ENCODE measurements at regions not wholly inside any gene's neighbourhood (a gene's known extent, or its start where the extent isn't known, plus 50 kb on each side); places are given as distances from the start of the nearest gene placed in this dataset.

DNA sequence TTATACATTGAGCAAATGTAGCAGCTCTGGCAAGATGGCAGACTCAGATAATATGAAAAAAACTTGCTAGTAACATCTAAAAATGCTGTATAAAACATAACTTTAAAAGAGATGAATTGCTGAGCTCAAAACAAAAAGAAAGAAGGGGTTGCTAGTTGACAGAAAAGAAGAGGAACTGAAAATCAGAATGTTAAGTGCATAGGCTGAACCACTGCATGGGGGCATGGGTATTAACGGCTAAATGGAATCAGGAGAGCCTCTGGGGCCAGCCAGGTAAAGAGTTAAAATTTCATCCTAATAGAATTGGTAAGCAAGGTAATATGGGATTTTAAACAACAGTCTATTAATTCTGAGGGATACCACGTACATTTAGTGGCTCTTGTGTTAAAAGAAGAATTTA is 146.8 kb downstream of the SMC2 start:
- peaks cover 3% of the 10 kb centered on the region for H3K4me1 ChIP-seq (ENCODE audit: control insufficient read depth, insufficient read depth, low read length, unreplicated experiment)
- H3K27me3 ChIP-seq (ENCODE audit: insufficient read depth, low read length), result no peaks in the 10 kb centered on the region
- H3K79me2 ChIP-seq (ENCODE audit: control insufficient read depth, insufficient read depth, low read length, unreplicated experiment), result no peaks in the 10 kb centered on the region
- H3K36me3 ChIP-seq (ENCODE audit: insufficient read depth, low read length), result no peaks in the 10 kb centered on the region
- no peak overlapping the region for H3K27ac ChIP-seq (ENCODE audit: low read depth, low read length)
- H2AFZ ChIP-seq (ENCODE audit: low read length, unreplicated experiment), result no peak overlapping the region
- no peak overlapping the region for H3K4me3 ChIP-seq (ENCODE audit: low read depth, low read length)

DNA sequence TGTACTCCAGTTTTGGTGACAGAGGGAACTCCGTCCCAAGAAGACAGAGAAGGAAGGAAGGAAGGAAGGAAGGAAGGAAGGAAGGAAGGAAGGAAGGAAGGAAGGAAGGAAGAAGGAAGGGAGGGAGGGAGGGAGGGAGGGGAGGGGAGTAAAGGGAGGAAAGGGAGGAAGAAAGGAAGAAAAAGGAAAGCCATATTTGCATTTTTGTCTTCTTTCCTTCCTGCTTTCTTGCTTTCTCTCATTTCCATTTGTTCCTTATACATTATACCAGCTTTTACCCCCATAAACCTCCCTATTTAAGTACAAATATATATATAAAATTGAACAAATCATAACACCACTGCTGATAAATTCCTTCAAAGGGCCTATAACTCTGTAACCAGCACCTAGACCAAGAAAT is 151.8 kb downstream of the SMC2 start:
- no peaks in the 10 kb centered on the region for H3K36me3 ChIP-seq (ENCODE audit: insufficient read depth, low read length)
- H3K27ac ChIP-seq (ENCODE audit: low read depth, low read length), result no peak overlapping the region
- H3K4me3 ChIP-seq (ENCODE audit: low read depth, low read length), result no peak overlapping the region
- H3K79me2 ChIP-seq (ENCODE audit: control insufficient read depth, insufficient read depth, low read length, unreplicated experiment), result no peaks in the 10 kb centered on the region
- no peak overlapping the region for H2AFZ ChIP-seq (ENCODE audit: low read length, unreplicated experiment)
- H3K4me1 ChIP-seq (ENCODE audit: control insufficient read depth, insufficient read depth, low read length, unreplicated experiment), result no peaks in the 10 kb centered on the region
- H3K27me3 ChIP-seq (ENCODE audit: insufficient read depth, low read length), result no peaks in the 10 kb centered on the region

DNA sequence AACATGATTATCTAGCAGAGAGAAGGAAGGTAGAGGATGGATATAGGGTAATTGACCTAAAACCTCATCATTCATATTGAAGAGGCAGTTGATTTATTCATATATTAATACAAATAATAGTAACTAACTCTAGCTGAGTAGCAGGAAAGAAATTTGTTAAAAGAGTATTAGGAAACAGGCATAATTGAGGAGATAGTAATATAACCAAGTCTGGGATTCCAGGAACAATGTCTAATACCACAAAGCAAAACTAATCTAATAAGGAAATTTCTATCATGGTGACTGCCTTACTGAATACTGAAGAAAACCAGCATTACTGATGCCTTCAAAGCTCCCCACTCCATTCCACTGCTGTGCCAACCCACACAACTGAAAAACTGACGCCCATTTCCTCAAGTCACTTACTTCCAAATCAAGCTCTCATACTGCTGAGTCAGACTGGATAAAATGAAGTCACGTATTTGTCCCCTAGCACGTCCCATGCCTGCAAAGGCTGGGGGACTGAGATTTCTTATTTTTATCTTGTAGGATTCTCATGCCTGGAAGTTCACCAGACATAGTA is 153.9 kb downstream of the SMC2 start:
- no peak overlapping the region for H2AFZ ChIP-seq (ENCODE audit: low read length, unreplicated experiment)
- H3K27ac ChIP-seq (ENCODE audit: low read depth, low read length), result no peak overlapping the region

DNA sequence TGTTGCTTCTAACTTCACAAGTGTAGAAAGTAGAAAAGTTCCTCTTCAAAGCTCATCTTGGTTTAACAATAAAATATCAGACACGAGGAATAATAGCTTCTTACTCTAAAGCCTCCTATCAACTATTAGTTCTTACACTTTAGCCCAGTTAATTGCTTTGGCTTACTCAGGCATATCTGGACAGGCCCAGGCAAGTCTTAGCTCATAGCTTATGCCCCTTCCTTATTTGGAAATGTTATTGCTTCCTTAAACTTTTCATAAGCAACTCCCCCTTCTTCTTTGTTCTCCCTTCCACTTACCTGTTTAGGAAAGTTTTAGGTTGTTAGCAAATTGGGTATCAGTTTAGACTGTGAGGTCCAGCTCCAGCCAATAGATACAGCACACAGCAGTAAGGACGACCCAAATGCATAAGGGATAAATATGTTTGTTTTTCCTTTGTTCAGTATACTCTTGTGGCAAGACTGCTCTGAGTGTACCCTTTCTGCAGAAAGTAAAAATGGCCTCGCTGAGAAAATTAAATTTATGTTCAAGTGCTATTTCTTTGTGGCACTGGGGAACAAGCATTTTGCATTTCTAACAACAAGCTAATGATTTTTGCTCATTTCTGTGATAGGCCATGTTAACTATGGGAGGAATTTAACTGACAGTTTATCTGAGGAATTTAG is 162.1 kb downstream of the SMC2 start:
- H3K27ac ChIP-seq (ENCODE audit: low read depth, low read length), result no peak overlapping the region

More for the DNA sequence above, 153.9 kb downstream of the SMC2 start:
- Histone ChIP-seq H3K4me1 (ENCODE audit: control insufficient read depth, insufficient read depth, low read length, unreplicated experiment) (no peaks in the 10 kb centered on the region), H3K79me2 (ENCODE audit: control insufficient read depth, insufficient read depth, low read length, unreplicated experiment) (no peaks in the 10 kb centered on the region), H3K36me3 (ENCODE audit: insufficient read depth, low read length) (no peaks in the 10 kb centered on the region), H3K4me3 (ENCODE audit: low read depth, low read length) (no peak overlapping the region), H3K27me3 (ENCODE audit: insufficient read depth, low read length) (no peaks in the 10 kb centered on the region)

DNA sequence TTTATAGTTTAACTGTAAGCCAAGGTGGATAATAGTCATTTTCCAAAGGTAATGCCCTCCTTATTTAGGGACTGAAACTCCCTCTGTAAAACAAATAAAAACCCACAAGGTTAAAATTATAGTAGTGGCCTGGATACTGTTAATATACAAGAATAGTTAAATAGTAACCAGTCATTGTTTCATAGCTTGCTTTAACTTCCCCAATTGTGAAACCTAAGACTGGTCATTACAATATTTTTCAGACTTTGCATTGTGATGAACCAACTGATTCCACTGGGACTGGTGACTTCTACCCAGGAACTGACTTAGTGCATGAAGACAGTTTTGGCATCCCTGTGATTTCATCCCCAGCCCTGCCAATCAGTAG is 162.6 kb downstream of the SMC2 start:
- no peaks in the 10 kb centered on the region for H3K79me2 ChIP-seq (ENCODE audit: control insufficient read depth, insufficient read depth, low read length, unreplicated experiment)
- no peaks in the 10 kb centered on the region for H3K4me1 ChIP-seq (ENCODE audit: control insufficient read depth, insufficient read depth, low read length, unreplicated experiment)
- no peaks in the 10 kb centered on the region for H3K27me3 ChIP-seq (ENCODE audit: insufficient read depth, low read length)
- no peak overlapping the region for H3K4me3 ChIP-seq (ENCODE audit: low read depth, low read length)
- H2AFZ ChIP-seq (ENCODE audit: low read length, unreplicated experiment), result no peak overlapping the region
- H3K36me3 ChIP-seq (ENCODE audit: insufficient read depth, low read length), result 0 out of 2 replicates have a peak, but pooled peaks cover 3% of the 10 kb centered on the region
- no peak overlapping the region for H3K27ac ChIP-seq (ENCODE audit: low read depth, low read length)

More for the DNA sequence above, 162.1 kb downstream of the SMC2 start:
- Histone ChIP-seq H3K27me3 (ENCODE audit: insufficient read depth, low read length) (no peaks in the 10 kb centered on the region), H2AFZ (ENCODE audit: low read length, unreplicated experiment) (no peak overlapping the region), H3K79me2 (ENCODE audit: control insufficient read depth, insufficient read depth, low read length, unreplicated experiment) (no peaks in the 10 kb centered on the region), H3K4me3 (ENCODE audit: low read depth, low read length) (no peak overlapping the region), H3K4me1 (ENCODE audit: control insufficient read depth, insufficient read depth, low read length, unreplicated experiment) (no peaks in the 10 kb centered on the region), H3K36me3 (ENCODE audit: insufficient read depth, low read length) (0 out of 2 replicates have a peak, but pooled peaks cover 3% of the 10 kb centered on the region)

DNA sequence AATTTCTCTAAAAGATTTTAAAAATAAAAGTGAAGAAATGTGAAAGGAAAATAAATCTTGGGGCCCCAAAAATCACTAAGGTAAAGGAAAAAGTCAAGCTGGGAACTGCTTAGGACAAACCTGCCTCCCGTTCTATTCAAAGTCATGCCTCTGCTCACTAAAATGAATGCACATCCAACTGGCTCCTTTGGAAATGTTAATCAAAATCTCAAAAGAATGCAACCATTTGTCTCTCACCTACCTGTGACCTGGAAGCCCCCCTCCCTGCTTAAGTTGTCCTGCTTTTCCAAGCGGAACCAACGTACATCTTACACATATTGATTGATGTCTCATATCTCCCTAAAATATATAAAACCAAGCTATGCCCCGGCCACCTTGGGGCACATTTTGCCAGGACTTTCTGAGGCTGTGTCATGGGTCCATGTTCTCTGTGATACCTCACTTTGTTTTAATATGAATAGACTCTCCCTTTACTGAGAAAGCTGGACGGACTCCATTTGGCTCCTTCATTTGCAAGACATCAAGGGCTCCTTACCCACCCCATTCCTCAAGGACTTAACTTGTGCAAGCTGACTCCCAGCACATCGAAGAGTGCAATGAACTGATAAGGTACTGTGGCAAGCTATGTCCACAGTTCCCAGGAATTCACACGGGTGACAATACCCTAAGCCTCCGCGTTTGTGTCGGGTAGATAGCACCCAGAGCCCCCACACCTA is 164.3 kb downstream of the SMC2 start:
- H3K79me2 ChIP-seq (ENCODE audit: control insufficient read depth, insufficient read depth, low read length, unreplicated experiment), result no peaks in the 10 kb centered on the region
- 0 out of 2 replicates have a peak, but pooled peaks cover 3% of the 10 kb centered on the region for H3K36me3 ChIP-seq (ENCODE audit: insufficient read depth, low read length)
- no peak overlapping the region for H3K4me3 ChIP-seq (ENCODE audit: low read depth, low read length)
- H3K27me3 ChIP-seq (ENCODE audit: insufficient read depth, low read length), result no peaks in the 10 kb centered on the region
- no peak overlapping the region for H3K27ac ChIP-seq (ENCODE audit: low read depth, low read length)
- no peaks in the 10 kb centered on the region for H3K4me1 ChIP-seq (ENCODE audit: control insufficient read depth, insufficient read depth, low read length, unreplicated experiment)
- no peak overlapping the region for H2AFZ ChIP-seq (ENCODE audit: low read length, unreplicated experiment)

DNA sequence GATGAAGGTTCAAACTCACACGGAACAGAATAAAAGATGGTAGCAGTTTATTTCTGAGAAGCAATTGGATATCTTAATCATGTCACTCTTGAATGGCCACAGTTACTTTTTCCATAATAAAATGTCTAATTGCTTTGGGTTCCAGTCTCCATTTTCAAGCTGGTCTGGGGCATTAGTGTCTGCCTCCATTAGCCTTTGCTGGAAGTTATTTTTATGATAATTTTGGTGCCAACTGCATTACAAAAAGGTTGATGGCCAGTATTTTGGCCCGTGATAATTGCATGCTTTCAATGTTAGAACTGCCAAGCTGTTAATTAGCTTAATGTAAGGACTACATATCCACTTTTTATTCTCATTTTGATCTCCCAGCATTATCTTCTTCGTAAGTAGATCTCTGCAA is 165.9 kb downstream of the SMC2 start:
- H2AFZ ChIP-seq (ENCODE audit: low read length, unreplicated experiment), result no peak overlapping the region
- H3K79me2 ChIP-seq (ENCODE audit: control insufficient read depth, insufficient read depth, low read length, unreplicated experiment), result no peaks in the 10 kb centered on the region
- no peak overlapping the region for H3K4me3 ChIP-seq (ENCODE audit: low read depth, low read length)
- no peaks in the 10 kb centered on the region for H3K27me3 ChIP-seq (ENCODE audit: insufficient read depth, low read length)
- no peaks in the 10 kb centered on the region for H3K4me1 ChIP-seq (ENCODE audit: control insufficient read depth, insufficient read depth, low read length, unreplicated experiment)
- 0 out of 2 replicates have a peak, but pooled peaks cover 3% of the 10 kb centered on the region for H3K36me3 ChIP-seq (ENCODE audit: insufficient read depth, low read length)
- H3K27ac ChIP-seq (ENCODE audit: low read depth, low read length), result no peak overlapping the region

DNA sequence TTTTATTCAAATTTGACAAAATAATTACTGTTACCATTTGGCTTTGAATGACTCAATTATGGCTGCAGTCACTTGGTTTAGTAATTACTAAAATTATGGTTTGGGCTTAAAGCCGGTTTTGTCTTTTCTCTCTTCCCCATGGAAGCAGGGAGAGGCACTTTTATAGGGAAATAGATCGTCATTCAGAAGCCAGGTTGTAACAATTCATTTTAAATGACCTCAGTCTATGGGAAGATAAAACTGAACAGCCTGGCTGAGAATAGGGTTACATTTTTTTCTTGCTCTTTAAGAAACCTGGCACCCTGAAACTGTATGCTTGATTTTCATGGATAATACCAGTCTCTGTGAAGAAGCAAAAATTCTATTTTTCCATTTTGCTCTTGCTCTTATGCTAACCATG is 169.8 kb downstream of the SMC2 start:
- H2AFZ ChIP-seq (ENCODE audit: low read length, unreplicated experiment), result no peak overlapping the region
- H3K27me3 ChIP-seq (ENCODE audit: insufficient read depth, low read length), result no peaks in the 10 kb centered on the region
- no peak overlapping the region for H3K27ac ChIP-seq (ENCODE audit: low read depth, low read length)
- H3K79me2 ChIP-seq (ENCODE audit: control insufficient read depth, insufficient read depth, low read length, unreplicated experiment), result no peaks in the 10 kb centered on the region
- H3K4me3 ChIP-seq (ENCODE audit: low read depth, low read length), result no peak overlapping the region
- no peaks in the 10 kb centered on the region for H3K4me1 ChIP-seq (ENCODE audit: control insufficient read depth, insufficient read depth, low read length, unreplicated experiment)
- no peaks in the 10 kb centered on the region for H3K36me3 ChIP-seq (ENCODE audit: insufficient read depth, low read length)

DNA sequence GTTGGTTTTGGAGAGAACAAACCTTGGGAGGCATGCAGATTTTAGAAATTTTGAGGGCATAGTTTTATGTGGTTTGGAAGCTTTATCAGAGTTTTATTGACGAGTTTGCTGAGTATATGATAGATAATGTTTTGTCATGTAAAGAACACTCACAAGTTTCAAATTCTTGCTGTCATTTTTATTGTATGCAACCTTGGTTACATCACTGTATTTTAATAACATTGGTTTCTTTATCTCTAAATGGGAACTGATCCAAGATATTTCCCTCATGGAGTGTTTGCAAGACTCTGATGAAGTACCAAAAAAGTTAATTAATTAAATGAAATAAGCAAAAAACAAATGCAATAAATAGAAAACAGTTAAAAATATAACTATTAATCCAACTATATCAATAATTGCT is 170.3 kb downstream of the SMC2 start:
- H3K36me3 ChIP-seq (ENCODE audit: insufficient read depth, low read length), result no peaks in the 10 kb centered on the region
- no peaks in the 10 kb centered on the region for H3K27me3 ChIP-seq (ENCODE audit: insufficient read depth, low read length)
- H3K4me1 ChIP-seq (ENCODE audit: control insufficient read depth, insufficient read depth, low read length, unreplicated experiment), result no peaks in the 10 kb centered on the region
- H2AFZ ChIP-seq (ENCODE audit: low read length, unreplicated experiment), result no peak overlapping the region
- H3K27ac ChIP-seq (ENCODE audit: low read depth, low read length), result no peak overlapping the region
- no peak overlapping the region for H3K4me3 ChIP-seq (ENCODE audit: low read depth, low read length)
- H3K79me2 ChIP-seq (ENCODE audit: control insufficient read depth, insufficient read depth, low read length, unreplicated experiment), result no peaks in the 10 kb centered on the region

DNA sequence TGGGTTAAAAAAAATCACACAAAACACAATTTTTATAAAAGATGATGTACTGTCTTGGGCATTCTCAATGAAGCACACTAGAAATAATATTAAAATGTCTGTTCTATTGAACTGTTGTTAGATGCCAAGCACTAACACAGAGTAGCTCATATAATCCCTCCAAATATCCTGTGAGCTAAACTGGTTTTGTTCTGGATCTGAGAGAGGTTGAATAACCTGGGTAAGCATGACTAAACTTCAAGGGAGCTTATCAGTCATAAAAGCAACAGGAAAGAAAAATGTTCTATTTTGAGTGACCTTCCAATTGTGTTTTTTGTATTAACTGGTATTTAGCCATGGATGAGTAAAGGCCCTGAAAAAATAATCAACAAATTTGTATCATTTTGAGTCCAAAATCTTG is 175.3 kb downstream of the SMC2 start:
- H3K27me3 ChIP-seq (ENCODE audit: insufficient read depth, low read length), result no peaks in the 10 kb centered on the region
- no peaks in the 10 kb centered on the region for H3K79me2 ChIP-seq (ENCODE audit: control insufficient read depth, insufficient read depth, low read length, unreplicated experiment)
- no peak overlapping the region for H3K27ac ChIP-seq (ENCODE audit: low read depth, low read length)
- no peak overlapping the region for H2AFZ ChIP-seq (ENCODE audit: low read length, unreplicated experiment)
- H3K4me3 ChIP-seq (ENCODE audit: low read depth, low read length), result no peak overlapping the region
- H3K36me3 ChIP-seq (ENCODE audit: insufficient read depth, low read length), result no peaks in the 10 kb centered on the region
- no peaks in the 10 kb centered on the region for H3K4me1 ChIP-seq (ENCODE audit: control insufficient read depth, insufficient read depth, low read length, unreplicated experiment)
